ENCODE measurements at regions not wholly inside any gene's neighbourhood (a gene's known extent, or its start where the extent isn't known, plus 50 kb on each side); places are given as distances from the start of the nearest gene placed in this dataset.
"Not testable (repeated sequence)": the region's sequence is repeated elsewhere in the genome, so short reads cannot be mapped to it uniquely, and the experiment has no call there.

- DNase-seq (ENCODE audit: low read depth), result no peak
- H3K4me3 ChIP-seq (ENCODE audit: low read depth, low read length), result no peak overlapping the region
- TF ChIP-seq CTCF (IDR thresholded peaks at IDR 0.05; ENCODE audit: insufficient read depth, low read depth, low read length, missing control alignments), result no peak
Observed at GRCh38 chr10:114751856-114752255, 69.7 kb upstream of the FHIP2A start.

- DNase-seq (ENCODE audit: low read depth); H3K4me3 ChIP-seq (ENCODE audit: low read depth, low read length): not testable (repeated sequence)
Observed at GRCh38 chr10:114752570-114752969, 69.0 kb upstream of the FHIP2A start.

GRCh38 chr10:114753126-114753525 lies 68.5 kb upstream of the FHIP2A start:
- H3K4me3 ChIP-seq (ENCODE audit: low read depth, low read length), result no peak overlapping the region
- DNase-seq (ENCODE audit: low read depth), result no peak
- TF ChIP-seq CTCF (IDR thresholded peaks at IDR 0.05; ENCODE audit: insufficient read depth, low read depth, low read length, missing control alignments), result no peak

DNA sequence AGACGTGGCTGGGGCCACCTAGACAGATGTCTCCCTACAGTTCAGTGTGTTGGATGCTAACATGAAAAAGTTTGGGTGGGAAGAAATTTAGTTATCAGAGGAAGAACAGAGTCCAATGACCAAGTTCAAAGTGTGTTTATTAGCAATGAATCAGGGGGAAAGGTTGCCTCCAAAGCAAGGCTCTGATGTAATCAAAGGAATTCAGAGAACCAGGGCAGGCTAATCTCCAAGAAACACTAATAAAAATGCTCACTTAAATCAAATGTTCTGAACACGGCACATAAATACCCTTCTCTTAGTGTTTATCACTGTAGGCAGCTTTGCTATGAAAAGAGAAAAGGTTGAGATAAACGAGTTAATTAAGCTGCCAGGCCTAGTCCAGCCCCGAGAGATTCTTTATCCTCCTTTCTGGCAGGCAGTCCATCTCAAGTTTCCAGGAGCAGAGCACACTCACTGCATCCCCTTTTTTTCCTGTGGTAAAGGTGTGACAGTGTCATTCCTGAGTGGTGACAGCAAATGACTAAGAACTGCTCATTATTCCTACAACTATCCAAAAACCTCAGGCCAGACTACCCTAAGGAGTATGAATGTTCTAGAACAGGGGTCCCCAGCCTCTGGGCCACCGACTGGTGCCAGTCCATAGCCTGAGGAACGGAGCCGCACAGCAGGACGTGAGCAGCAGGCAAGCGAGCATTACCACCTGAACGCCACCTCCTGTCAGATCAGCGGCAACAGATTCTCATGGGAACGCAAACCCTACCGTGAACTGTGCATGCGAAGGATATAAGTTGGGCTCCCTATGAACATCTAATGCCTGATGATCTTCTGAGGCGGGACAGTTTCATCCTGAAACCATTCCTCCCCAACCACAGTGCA lies 66.9 kb upstream of the FHIP2A start:
- H3K4me3 ChIP-seq (ENCODE audit: low read depth, low read length), result no peak overlapping the region
- TF ChIP-seq CTCF (IDR thresholded peaks at IDR 0.05; ENCODE audit: insufficient read depth, low read depth, low read length, missing control alignments), result no peak
- no peak for DNase-seq (ENCODE audit: low read depth)

DNA sequence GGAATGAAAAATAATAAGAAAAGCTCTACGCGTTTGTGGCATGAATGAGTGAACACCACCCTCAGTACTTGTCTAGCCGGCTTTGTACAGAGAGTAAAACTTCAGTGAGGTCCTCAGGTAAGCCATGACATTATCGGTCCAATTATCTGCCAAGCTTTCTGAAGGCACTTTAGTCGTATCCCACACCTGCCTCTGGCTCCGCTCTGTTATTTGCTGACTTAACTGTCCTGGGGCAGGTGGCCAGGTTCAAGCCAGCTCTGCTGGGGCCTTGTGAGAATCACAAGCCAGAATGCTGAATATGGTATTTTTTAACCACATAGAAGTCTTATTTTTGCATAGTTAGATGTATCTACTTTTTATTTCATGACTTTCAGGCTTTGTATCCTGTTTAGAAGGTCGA lies 66.0 kb upstream of the FHIP2A start:
- no peak overlapping the region for H3K4me3 ChIP-seq (ENCODE audit: low read depth, low read length)
- DNase-seq (ENCODE audit: low read depth), result no peak
- TF ChIP-seq CTCF (IDR thresholded peaks at IDR 0.05; ENCODE audit: insufficient read depth, low read depth, low read length, missing control alignments), result no peak

DNA sequence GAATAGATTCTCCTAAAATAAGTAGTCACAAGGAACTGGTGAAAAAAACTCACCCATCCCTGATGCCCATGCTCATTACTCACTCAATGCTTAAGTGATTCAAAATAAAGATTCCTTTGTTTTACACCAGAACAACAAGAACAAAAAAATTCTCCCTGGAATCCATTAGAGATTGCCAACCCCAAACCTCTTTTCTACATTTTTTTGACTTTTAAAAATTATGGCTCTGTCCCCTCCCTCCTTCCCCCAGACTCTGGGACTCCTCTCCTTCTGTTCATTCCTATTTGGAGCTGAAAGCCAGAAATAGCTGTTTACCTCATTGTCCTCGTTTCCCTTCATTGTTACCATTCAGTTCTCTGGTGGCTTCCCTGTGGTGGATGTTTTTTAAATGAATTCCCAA lies 63.2 kb upstream of the FHIP2A start:
- no peak overlapping the region for H3K4me3 ChIP-seq (ENCODE audit: low read depth, low read length)
- TF ChIP-seq CTCF (IDR thresholded peaks at IDR 0.05; ENCODE audit: insufficient read depth, low read depth, low read length, missing control alignments), result no peak
- DNase-seq (ENCODE audit: low read depth), result no peak

- TF ChIP-seq CTCF (IDR thresholded peaks at IDR 0.05; ENCODE audit: insufficient read depth, low read depth, low read length, missing control alignments), result no peak
- no peak for DNase-seq (ENCODE audit: low read depth)
- no peak overlapping the region for H3K4me3 ChIP-seq (ENCODE audit: low read depth, low read length)
Observed at GRCh38 chr10:114761205-114762193, 60.1 kb upstream of the FHIP2A start.
